CD4-positive, alpha-beta T cell treated with Interleukin-17A for 1 hour (primary cell): ENCODE measurements at regions not wholly inside any gene's neighbourhood (a gene's known extent, or its start where the extent isn't known, plus 50 kb on each side); places are given as distances from the start of the nearest gene placed in this dataset.

Source experiments
- DNase-seq: peaks from one replicate; pipeline ENCODE4 v3.0.0-alpha.2; 2020

DNA sequence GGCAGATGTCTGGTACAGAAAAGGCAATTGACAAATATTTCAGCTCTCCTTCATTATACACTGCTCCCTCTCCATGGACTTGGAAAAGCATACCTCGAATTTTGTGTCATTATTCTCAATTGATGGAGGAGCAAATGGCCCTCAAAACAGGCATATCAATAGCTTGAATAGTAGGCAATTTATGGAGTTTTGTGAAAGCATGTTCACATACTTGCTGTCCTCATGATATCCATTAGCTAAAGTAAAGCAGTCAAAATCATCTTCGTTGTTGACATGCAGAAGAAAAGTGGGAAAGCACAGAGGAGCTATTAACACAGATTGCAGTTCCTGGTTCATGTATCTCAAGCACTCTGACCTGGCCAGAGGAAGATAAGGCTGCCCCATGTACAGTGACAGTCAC, 472.8 kb downstream of the CCSER2 start:
- no peak for DNase-seq

- no peak for DNase-seq
Observed at GRCh38 chr10:84801916-84802315, 473.5 kb downstream of the CCSER2 start.

DNA sequence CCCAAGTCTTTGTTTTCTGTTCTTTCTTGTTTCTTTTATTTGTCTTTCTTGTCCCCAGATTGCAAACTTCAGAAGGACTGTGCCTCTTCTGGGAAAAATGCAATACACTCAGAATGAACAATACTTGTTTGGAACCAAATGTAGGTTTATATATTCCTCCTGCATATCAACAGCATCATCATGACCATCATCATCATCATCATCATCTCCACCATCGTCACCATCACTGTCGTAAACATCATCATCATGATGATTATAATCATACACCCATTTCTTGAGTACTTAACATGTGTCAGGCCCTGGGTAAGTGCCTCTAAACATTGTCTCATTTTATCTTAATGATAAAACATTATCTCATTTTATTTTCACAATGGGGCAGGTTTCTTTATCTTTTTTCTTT, 476.8 kb downstream of the CCSER2 start:
- no peak for DNase-seq

DNA sequence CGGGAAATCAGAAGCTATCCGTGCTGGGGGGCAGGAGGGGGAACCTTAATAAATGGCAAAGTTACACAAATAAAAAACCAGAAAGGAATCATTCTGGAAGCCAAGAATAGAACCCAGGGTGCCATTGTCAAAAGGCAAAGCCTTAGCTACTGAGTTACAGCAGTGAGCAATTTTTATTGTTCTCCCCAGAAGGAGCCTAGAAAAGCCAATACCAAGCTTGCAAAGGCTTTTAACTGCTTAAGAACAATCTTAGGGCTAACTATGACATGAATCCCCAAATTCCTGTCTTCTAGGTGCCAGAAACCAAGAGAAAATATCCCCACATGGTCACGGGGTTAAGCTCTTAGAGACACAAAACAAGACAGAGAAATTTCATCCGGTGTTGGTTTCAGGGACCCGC, 482.7 kb downstream of the CCSER2 start:
- no peak for DNase-seq

DNA sequence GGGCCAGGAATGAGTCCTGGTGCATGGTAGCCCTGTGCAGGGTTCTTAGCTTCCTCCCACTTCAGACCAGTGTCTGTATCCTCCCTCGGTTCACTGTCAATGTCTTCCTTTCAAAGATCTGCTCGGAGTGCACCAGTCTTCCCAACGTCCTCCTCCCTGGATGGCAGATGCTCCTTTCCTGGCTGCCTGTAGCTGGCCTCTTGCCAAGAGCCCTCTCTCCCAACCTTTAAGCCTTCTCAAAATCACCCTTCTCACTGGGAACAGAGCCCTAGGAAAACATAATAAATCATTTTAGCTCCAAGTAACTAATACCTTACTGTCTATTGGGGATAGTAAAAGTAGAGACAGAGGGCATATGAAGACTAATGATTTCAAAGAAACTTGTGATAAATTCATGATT, 490.6 kb downstream of the CCSER2 start:
- DNase-seq, result no peak

- no peak for DNase-seq
Observed at GRCh38 chr10:84820120-84820519, 491.7 kb downstream of the CCSER2 start.

DNA sequence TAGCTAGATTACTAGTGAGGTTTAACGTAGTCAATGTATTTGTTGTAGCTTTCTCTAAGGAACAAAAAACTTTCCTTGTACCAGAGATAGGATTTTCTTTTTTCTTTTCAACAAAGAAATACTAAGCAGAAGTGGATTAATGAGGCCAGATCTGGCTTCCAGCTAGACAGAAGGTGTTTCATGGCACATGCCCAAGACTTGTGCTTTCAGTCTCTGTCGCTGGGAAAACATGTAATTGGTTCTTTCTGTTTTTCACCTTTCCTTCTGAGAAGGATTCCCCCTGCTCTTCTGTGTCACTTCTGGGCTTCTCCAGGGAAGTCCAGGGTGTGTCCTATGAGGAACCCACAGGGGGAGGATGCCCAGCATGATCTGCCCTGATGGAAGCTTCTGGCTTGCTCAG, 492.2 kb downstream of the CCSER2 start:
- DNase-seq, result no peak

GRCh38 chr10:84822931-84823630, 494.7 kb downstream of the CCSER2 start:
- no peak for DNase-seq

DNA sequence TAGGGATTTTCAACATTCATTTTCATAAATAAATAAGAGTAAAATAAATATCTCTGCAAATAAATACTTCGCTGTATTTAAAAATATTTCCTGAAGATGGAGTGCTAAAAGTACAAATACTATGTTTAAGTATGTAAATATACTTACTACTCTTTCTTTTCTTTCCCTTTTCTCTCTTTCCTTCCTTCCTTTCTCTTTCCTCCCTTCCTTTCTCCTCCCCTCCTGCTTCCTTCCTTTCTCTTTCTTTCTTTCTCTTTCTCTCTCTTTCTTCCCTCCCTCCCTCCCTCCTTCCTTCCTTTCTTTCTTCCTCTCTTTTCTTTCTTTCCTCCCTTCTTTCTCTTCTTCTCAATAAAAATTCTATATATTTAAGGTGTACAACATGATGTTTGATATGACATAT, 496.1 kb downstream of the CCSER2 start:
- DNase-seq, result no peak

GRCh38 chr10:84825330-84825729, 496.9 kb downstream of the CCSER2 start:
- no peak for DNase-seq

DNA sequence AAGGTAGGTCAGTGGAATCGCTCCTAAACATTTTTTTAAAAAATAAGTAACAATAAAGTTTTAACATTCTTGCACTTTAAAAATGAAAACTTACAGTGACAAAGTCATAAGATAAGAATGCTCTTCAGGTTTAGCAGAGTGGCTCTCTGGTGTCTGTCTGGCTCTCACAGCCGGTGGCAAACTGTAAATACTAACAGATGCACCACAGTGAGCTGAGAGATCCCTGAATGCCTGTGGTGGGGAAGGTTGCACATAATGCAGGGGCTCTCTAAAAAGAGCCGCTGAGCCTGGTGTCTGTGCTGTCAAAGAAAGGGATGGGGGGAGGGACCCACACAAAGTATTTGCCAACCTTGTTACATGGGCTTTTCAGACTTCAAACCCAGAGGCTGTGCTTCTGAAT, 498.3 kb downstream of the CCSER2 start:
- DNase-seq, result no peak

DNA sequence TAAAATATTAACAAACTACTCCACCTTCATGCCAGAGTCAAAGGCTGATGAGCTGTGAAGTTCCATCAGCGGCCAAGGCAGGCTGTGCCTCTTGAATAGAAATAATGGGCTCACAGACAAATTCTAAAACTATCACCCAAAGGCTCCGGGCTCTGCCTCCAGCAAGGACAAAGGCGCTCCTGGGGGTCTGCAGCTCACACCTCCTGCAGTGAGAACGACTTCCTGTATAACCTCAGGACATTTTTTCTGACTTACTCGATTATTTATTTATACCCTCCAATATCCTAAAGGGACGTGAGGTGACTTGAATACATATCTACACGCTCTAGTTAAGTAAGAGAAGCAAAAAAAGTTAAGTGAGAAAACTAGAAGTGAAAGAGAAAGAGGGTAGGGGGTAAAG, 500.7 kb downstream of the CCSER2 start:
- DNase-seq, result no peak

DNA sequence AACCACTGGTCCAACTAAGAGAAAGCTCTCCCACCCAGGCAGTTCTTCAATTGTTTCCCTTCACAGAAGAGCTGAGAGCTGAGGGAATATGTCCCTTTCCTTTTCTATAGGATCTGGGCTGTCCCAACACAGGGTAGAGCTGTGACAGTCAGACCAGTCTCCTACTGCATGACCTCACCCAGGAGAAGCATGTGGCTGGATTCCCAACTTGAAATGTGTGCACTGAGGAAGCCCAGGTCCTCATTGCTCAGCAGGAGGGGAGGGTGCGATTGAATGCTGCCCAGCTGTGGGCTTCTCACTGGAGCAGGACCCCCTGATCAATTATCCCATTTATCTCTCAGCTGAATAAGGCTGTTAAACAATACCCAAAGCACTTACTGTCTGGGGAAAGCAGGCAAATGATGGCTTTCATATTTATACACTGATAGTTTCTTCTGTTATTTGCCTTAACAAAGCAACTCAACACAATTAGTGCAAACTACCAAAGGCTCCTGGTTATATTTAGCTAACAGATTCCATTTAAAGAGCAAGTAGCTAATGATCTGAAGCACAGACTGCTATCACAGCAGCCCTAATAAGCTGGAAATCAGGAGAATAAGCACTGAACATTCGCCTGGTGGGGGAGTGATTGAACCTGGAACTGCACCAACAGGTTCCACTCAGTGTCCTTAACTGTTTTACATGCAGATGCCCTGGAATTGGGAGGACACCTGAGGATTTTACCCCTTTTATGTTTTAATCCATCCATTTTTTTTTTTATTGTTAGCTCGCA, 508.8 kb downstream of the CCSER2 start:
- DNase-seq, result no peak

GRCh38 chr10:84837877-84838276, 509.5 kb downstream of the CCSER2 start:
- no peak for DNase-seq

DNA sequence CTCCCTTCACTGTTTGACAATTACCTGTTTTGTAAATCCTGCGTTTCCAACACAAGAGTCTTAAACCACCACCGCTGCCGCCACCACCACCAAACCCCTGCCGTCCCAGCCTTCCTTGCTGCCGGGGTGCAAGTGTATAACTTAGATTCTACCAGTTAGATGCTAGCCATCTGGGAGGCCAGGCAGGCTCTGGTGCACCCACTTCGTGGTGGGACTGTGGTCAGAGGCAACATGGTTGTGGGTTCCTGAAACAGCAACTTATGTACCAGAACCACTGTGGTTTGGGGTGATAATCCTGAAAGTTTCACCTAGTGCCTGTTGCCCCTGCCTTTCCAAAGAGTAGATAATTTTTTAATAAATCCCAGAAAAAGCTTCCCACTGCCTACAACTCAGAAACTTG, 510.5 kb downstream of the CCSER2 start:
- no peak for DNase-seq

DNA sequence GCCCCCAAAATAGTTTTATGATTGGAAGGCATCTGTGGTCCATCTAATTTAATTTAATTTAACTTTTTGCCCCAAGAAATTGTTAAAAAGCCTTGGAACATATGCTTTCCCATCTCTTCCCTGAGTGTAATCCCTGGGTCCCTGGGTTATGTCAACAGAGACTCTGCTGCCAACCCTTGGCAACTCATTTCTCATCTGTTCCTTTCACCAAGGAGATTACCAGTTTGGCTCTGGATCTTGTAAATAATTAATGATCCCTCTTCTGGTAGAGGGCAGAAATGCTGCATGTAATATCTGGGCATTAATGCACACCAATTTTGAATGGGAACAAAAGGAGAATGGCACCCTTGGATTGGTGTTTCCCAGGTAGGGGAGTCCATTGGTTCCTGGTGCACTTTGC, 514.2 kb downstream of the CCSER2 start:
- no peak for DNase-seq

- DNase-seq, result no peak
Observed at GRCh38 chr10:84844461-84844860, 516.1 kb downstream of the CCSER2 start.

DNA sequence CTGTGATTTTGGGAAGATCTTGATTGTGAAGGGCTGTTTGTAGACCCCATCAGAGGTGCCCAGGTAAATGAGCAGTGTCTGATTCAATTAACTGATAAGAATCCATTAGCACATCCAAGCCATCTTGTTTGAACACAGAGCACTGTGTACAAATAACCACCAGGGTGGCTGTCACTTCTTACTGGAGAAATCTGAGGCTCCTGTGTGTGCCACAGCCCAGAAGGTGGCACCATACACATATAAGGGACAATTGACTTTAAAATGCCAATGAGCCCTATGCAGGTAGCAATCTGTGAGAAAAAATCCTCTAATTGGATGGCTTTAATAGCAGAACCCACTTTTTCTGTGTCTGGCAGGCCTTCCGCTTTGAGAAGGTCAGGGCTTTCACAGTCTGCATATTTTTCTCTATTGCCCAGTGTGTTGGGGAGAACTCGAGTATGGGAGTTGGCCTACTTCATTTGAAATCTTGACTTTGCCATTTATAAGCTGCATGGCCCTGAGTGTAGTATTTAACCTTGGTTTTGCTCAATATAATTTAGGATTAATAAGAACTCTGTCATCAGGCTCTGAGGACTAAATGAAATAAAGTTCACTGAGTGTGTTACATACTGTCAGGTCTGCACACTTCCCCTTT, 517.4 kb downstream of the CCSER2 start:
- no peak for DNase-seq

- DNase-seq, result no peak
Observed at GRCh38 chr10:84846658-84847316, 518.4 kb downstream of the CCSER2 start.

- DNase-seq, result no peak
Observed at GRCh38 chr10:84848967-84849366, 520.6 kb downstream of the CCSER2 start.

DNA sequence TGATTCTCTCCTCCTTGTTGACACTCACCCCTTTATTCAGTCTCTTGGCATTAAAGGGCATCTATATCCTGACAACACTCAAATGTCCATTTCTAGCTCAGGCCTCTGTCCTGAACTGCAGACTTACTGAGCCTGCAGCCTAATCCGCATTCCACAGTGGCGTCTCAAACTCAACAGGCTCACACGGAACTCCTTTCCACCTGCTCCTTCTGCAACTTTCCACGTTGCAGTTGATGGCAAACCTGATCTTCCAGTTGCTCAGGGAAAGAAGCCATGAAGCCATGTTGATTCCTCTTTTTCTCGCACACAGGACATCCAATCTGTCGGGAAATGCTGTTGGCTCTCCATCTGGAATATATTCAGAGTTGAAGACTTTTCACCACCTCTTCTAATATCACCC, 522.4 kb downstream of the CCSER2 start:
- DNase-seq, result no peak

- DNase-seq, result no peak
Observed at GRCh38 chr10:84854439-84854838, 526.0 kb downstream of the CCSER2 start.

DNA sequence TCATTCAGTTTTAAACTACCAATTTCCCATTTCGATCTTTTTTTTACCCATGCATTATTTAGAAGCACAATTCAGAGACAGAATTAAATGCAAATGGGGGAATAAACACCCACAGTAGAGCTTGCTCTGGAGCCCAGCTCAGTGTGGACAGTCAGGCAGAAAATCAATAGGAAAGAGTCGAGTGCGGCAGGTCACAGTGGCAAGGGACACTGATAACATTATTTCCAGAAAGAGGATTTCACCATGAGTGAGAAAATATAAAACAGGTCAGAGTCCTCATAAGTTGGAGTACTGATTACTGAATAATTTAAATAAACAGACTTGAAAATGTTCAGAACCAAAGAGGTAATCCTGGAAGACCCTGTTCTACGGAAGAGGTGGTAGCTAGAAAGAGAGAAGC, 532.5 kb downstream of the CCSER2 start:
- no peak for DNase-seq

- DNase-seq, result no peak
Observed at GRCh38 chr10:84862551-84862950, 534.2 kb downstream of the CCSER2 start.
